ENCODE measurements at regions not wholly inside any gene's neighbourhood (a gene's known extent, or its start where the extent isn't known, plus 50 kb on each side); places are given as distances from the start of the nearest gene placed in this dataset.
A peak's percentile ranks its signal among the peaks of the same experiment; 100 is the strongest.

- Histone ChIP-seq H3K4me1 (ENCODE audit: insufficient read depth) (no peaks in the 10 kb centered on the region), H3K27ac (no peak overlapping the region), H4K20me1 (ENCODE audit: insufficient read depth) (no peaks in the 10 kb centered on the region), H3K9ac (no peak overlapping the region), H2AFZ (no peak overlapping the region), H3K79me2 (ENCODE audit: insufficient read depth) (no peaks in the 10 kb centered on the region), H3K4me2 (ENCODE audit: unreplicated experiment) (no peak overlapping the region), H3K4me3 (no peak overlapping the region), H3K27me3 (replicated peaks; ENCODE audit: insufficient read depth) (no peaks in the 10 kb centered on the region), H3K36me3 (ENCODE audit: low read depth) (no peaks in the 10 kb centered on the region), H3F3A (ENCODE audit: insufficient read depth) (no peaks in the 10 kb centered on the region), H3K9me3 (ENCODE audit: low read depth) (peaks cover 3% of the 10 kb centered on the region), H3K9me2 (ENCODE audit: insufficient read depth) (no peaks in the 10 kb centered on the region)
- no peak for TF ChIP-seq EZH2phosphoT487 (IDR thresholded peaks at IDR 0.05; ENCODE audit: insufficient read depth, low read depth)
- TF ChIP-seq EZH2 (IDR thresholded peaks at IDR 0.05; ENCODE audit: insufficient read depth, poor library complexity, severe bottlenecking): no peak
- peak; percentile 67 for DNase-seq
- WGBS, 2 experiments (ENCODE audit: low coverage in 1 of 2, low lambda C conversion rate in 2 of 2, missing lambda C conversion rate in 2 of 2): 31 to 34% methylated on average over 3 of the region's 3 CpGs
- in situ Hi-C loops (cut with MboI): no loop called here
These were observed 89.3 kb upstream of the ENPP6 start for GRCh38 chr4:184306949-184307348.

GRCh38 chr4:184306470-184306869 is 88.8 kb upstream of the ENPP6 start:
- Histone ChIP-seq H2AFZ (no peak overlapping the region), H3K27me3 (replicated peaks; ENCODE audit: insufficient read depth) (no peaks in the 10 kb centered on the region), H3F3A (ENCODE audit: insufficient read depth) (no peaks in the 10 kb centered on the region), H4K20me1 (ENCODE audit: insufficient read depth) (no peaks in the 10 kb centered on the region), H3K9me3 (ENCODE audit: low read depth) (peaks cover 3% of the 10 kb centered on the region), H3K4me2 (ENCODE audit: unreplicated experiment) (no peak overlapping the region), H3K79me2 (ENCODE audit: insufficient read depth) (no peaks in the 10 kb centered on the region), H3K27ac (no peak overlapping the region), H3K9ac (no peak overlapping the region), H3K4me1 (ENCODE audit: insufficient read depth) (no peaks in the 10 kb centered on the region), H3K4me3 (no peak overlapping the region), H3K36me3 (ENCODE audit: low read depth) (no peaks in the 10 kb centered on the region), H3K9me2 (ENCODE audit: insufficient read depth) (no peaks in the 10 kb centered on the region)
- DNase-seq: no peak
- TF ChIP-seq EZH2phosphoT487 (IDR thresholded peaks at IDR 0.05; ENCODE audit: insufficient read depth, low read depth): no peak
- no peak for TF ChIP-seq EZH2 (IDR thresholded peaks at IDR 0.05; ENCODE audit: insufficient read depth, poor library complexity, severe bottlenecking)
- in situ Hi-C loops (cut with MboI): no loop called here
- 53% methylated on average over 1 of the region's 1 CpG for WGBS, 2 experiments (ENCODE audit: low coverage in 1 of 2, low lambda C conversion rate in 2 of 2, missing lambda C conversion rate in 2 of 2)

GRCh38 chr4:184300816-184301215 is 83.1 kb upstream of the ENPP6 start:
- H3K9me3 ChIP-seq (ENCODE audit: low read depth): peaks cover 3% of the 10 kb centered on the region
- H4K20me1 ChIP-seq (ENCODE audit: insufficient read depth): no peaks in the 10 kb centered on the region
- H3K4me2 ChIP-seq (ENCODE audit: unreplicated experiment): no peak overlapping the region
- H3K4me3 ChIP-seq: no peak overlapping the region
- no peak for DNase-seq
- no peaks in the 10 kb centered on the region for H3K79me2 ChIP-seq (ENCODE audit: insufficient read depth)
- H3K36me3 ChIP-seq (ENCODE audit: low read depth): no peaks in the 10 kb centered on the region
- no peak for TF ChIP-seq EZH2 (IDR thresholded peaks at IDR 0.05; ENCODE audit: insufficient read depth, poor library complexity, severe bottlenecking)
- TF ChIP-seq EZH2phosphoT487 (IDR thresholded peaks at IDR 0.05; ENCODE audit: insufficient read depth, low read depth): no peak
- H2AFZ ChIP-seq: no peak overlapping the region
- no peaks in the 10 kb centered on the region for H3K27me3 ChIP-seq (replicated peaks; ENCODE audit: insufficient read depth)
- 87 to 89% methylated on average over 6 of the region's 6 CpGs for WGBS, 2 experiments (ENCODE audit: low coverage in 1 of 2, low lambda C conversion rate in 2 of 2, missing lambda C conversion rate in 2 of 2)
- no peaks in the 10 kb centered on the region for H3K9me2 ChIP-seq (ENCODE audit: insufficient read depth)
- in situ Hi-C loops (cut with MboI): no loop called here
- no peak overlapping the region for H3K27ac ChIP-seq
- no peaks in the 10 kb centered on the region for H3K4me1 ChIP-seq (ENCODE audit: insufficient read depth)
- no peaks in the 10 kb centered on the region for H3F3A ChIP-seq (ENCODE audit: insufficient read depth)
- no peak overlapping the region for H3K9ac ChIP-seq

- Histone ChIP-seq H3K9ac (no peak overlapping the region), H3K36me3 (ENCODE audit: low read depth) (no peaks in the 10 kb centered on the region), H2AFZ (no peak overlapping the region), H3F3A (ENCODE audit: insufficient read depth) (no peaks in the 10 kb centered on the region), H4K20me1 (ENCODE audit: insufficient read depth) (no peaks in the 10 kb centered on the region), H3K9me3 (ENCODE audit: low read depth) (no peaks in the 10 kb centered on the region), H3K9me2 (ENCODE audit: insufficient read depth) (no peaks in the 10 kb centered on the region), H3K4me1 (ENCODE audit: insufficient read depth) (no peaks in the 10 kb centered on the region), H3K4me3 (no peak overlapping the region), H3K27ac (no peak overlapping the region), H3K79me2 (ENCODE audit: insufficient read depth) (no peaks in the 10 kb centered on the region), H3K27me3 (replicated peaks; ENCODE audit: insufficient read depth) (no peaks in the 10 kb centered on the region), H3K4me2 (ENCODE audit: unreplicated experiment) (no peak overlapping the region)
- TF ChIP-seq EZH2 (IDR thresholded peaks at IDR 0.05; ENCODE audit: insufficient read depth, poor library complexity, severe bottlenecking) (no peak), EZH2phosphoT487 (IDR thresholded peaks at IDR 0.05; ENCODE audit: insufficient read depth, low read depth) (no peak)
- WGBS, 2 experiments (ENCODE audit: low coverage in 1 of 2, low lambda C conversion rate in 2 of 2, missing lambda C conversion rate in 2 of 2): 68 to 70% methylated on average over 3 of the region's 3 CpGs
- in situ Hi-C loops (cut with MboI): no loop called here
- no peak for DNase-seq
These were observed 80.6 kb upstream of the ENPP6 start for GRCh38 chr4:184298254-184298653.

GRCh38 chr4:184295206-184295605 is 77.5 kb upstream of the ENPP6 start:
- Histone ChIP-seq H3K27me3 (replicated peaks; ENCODE audit: insufficient read depth) (no peaks in the 10 kb centered on the region), H3K9me3 (ENCODE audit: low read depth) (no peaks in the 10 kb centered on the region), H3F3A (ENCODE audit: insufficient read depth) (no peaks in the 10 kb centered on the region), H3K4me2 (ENCODE audit: unreplicated experiment) (no peak overlapping the region), H3K9ac (no peak overlapping the region), H3K4me3 (no peak overlapping the region), H3K27ac (no peak overlapping the region), H3K36me3 (ENCODE audit: low read depth) (no peaks in the 10 kb centered on the region), H3K9me2 (ENCODE audit: insufficient read depth) (no peaks in the 10 kb centered on the region), H3K4me1 (ENCODE audit: insufficient read depth) (no peaks in the 10 kb centered on the region), H4K20me1 (ENCODE audit: insufficient read depth) (no peaks in the 10 kb centered on the region), H3K79me2 (ENCODE audit: insufficient read depth) (no peaks in the 10 kb centered on the region), H2AFZ (no peak overlapping the region)
- in situ Hi-C loops (cut with MboI): no loop called here
- TF ChIP-seq EZH2 (IDR thresholded peaks at IDR 0.05; ENCODE audit: insufficient read depth, poor library complexity, severe bottlenecking) (no peak), EZH2phosphoT487 (IDR thresholded peaks at IDR 0.05; ENCODE audit: insufficient read depth, low read depth) (no peak)
- no peak for DNase-seq
- 54 to 60% methylated on average over 4 of the region's 4 CpGs for WGBS, 2 experiments (ENCODE audit: low coverage in 1 of 2, low lambda C conversion rate in 2 of 2, missing lambda C conversion rate in 2 of 2)

All from GM23248 (cell line).